Stimulated activated effector memory CD8-positive, alpha-beta T cell treated with anti-CD3 and anti-CD28 coated beads, Interleukin-12 subunit alpha, Interleukin-12 subunit beta, amount 100 ng/mL, for 72 hours (primary cell): ENCODE measurements at regions not wholly inside any gene's neighbourhood (a gene's known extent, or its start where the extent isn't known, plus 50 kb on each side); places are given as distances from the start of the nearest gene placed in this dataset.

Source experiments
- ATAC-seq: fragments of 150-1000 bp; cut with Tn5 transposase; 2 replicates; pipeline ENCODE4 v1.10.0; 2021
- DNase-seq, 2 donors: peaks; one replicate each; pipeline ENCODE4 v3.0.0; 2021 to 2022; ENCODE audit warnings: low spot score in 2 of 2
- H3K27ac Mint-ChIP-seq: one replicate; pipeline ENCODE4 v1.8.0; 2022; ENCODE audit warnings: mild to moderate bottlenecking, mixed read lengths
- H3K36me3 Mint-ChIP-seq: one replicate; pipeline ENCODE4 v1.8.0; 2022; ENCODE audit warnings: mild to moderate bottlenecking, mixed read lengths
- H3K4me1 Mint-ChIP-seq: one replicate; pipeline ENCODE4 v1.8.0; 2022; ENCODE audit warnings: mixed read lengths
- H3K4me3 Mint-ChIP-seq: one replicate; pipeline ENCODE4 v1.8.0; 2022; ENCODE audit warnings: mild to moderate bottlenecking, mixed read lengths
- H3K9me3 Mint-ChIP-seq: one replicate; pipeline ENCODE4 v1.8.0; 2022; ENCODE audit warnings: mixed read lengths

GRCh38 chr7:131919920-131920709, 363.7 kb upstream of the PODXL start:
- Mint-ChIP-seq H3K4me1 (no peaks in the 10 kb centered on the region), H3K9me3 (no peaks in the 10 kb centered on the region), H3K4me3 (no peak overlapping the region), H3K36me3 (no peaks in the 10 kb centered on the region), H3K27ac (no peak overlapping the region)
- ATAC-seq, result no peak
- no peak for DNase-seq

GRCh38 chr7:131911112-131911511, 354.7 kb upstream of the PODXL start:
- DNase-seq (no peak), ATAC-seq (no peak)
- H3K4me1 Mint-ChIP-seq, result no peaks in the 10 kb centered on the region
- H3K27ac Mint-ChIP-seq, result no peak overlapping the region
- H3K9me3 Mint-ChIP-seq, result peaks cover 4% of the 10 kb centered on the region
- no peaks in the 10 kb centered on the region for H3K36me3 Mint-ChIP-seq
- no peak overlapping the region for H3K4me3 Mint-ChIP-seq

GRCh38 chr7:131909151-131909768, 352.8 kb upstream of the PODXL start:
- H3K4me3 Mint-ChIP-seq, result no peak overlapping the region
- peaks cover 4% of the 10 kb centered on the region for H3K9me3 Mint-ChIP-seq
- no peaks in the 10 kb centered on the region for H3K4me1 Mint-ChIP-seq
- ATAC-seq (no peak), DNase-seq (no peak)
- H3K27ac Mint-ChIP-seq, result no peak overlapping the region
- H3K36me3 Mint-ChIP-seq, result no peaks in the 10 kb centered on the region

GRCh38 chr7:131908714-131909113, 352.3 kb upstream of the PODXL start:
- no peaks in the 10 kb centered on the region for H3K36me3 Mint-ChIP-seq
- ATAC-seq, result no peak
- no peaks in the 10 kb centered on the region for H3K4me1 Mint-ChIP-seq
- no peak overlapping the region for H3K27ac Mint-ChIP-seq
- no peak for DNase-seq
- peaks cover 7% of the 10 kb centered on the region for H3K9me3 Mint-ChIP-seq
- no peak overlapping the region for H3K4me3 Mint-ChIP-seq

GRCh38 chr7:131905471-131905973, 349.1 kb upstream of the PODXL start:
- DNase-seq (no peak), ATAC-seq (no peak)
- Mint-ChIP-seq H3K4me3 (no peak overlapping the region), H3K36me3 (no peaks in the 10 kb centered on the region), H3K27ac (no peak overlapping the region), H3K9me3 (peaks cover 7% of the 10 kb centered on the region), H3K4me1 (no peaks in the 10 kb centered on the region)

- H3K4me3 Mint-ChIP-seq, result no peak overlapping the region
- peaks cover 5% of the 10 kb centered on the region for H3K9me3 Mint-ChIP-seq
- ATAC-seq (no peak), DNase-seq (no peak)
- no peaks in the 10 kb centered on the region for H3K36me3 Mint-ChIP-seq
- H3K27ac Mint-ChIP-seq, result no peak overlapping the region
- H3K4me1 Mint-ChIP-seq, result no peaks in the 10 kb centered on the region
These were observed 348.4 kb upstream of the PODXL start for GRCh38 chr7:131904760-131905327.

- no peak for ATAC-seq
- H3K27ac Mint-ChIP-seq, result no peak overlapping the region
- H3K36me3 Mint-ChIP-seq, result no peaks in the 10 kb centered on the region
- H3K9me3 Mint-ChIP-seq, result peaks cover 5% of the 10 kb centered on the region
- no peak for DNase-seq
- H3K4me1 Mint-ChIP-seq, result no peaks in the 10 kb centered on the region
- no peak overlapping the region for H3K4me3 Mint-ChIP-seq
These were observed 346.9 kb upstream of the PODXL start for GRCh38 chr7:131903315-131903714.

- H3K36me3 Mint-ChIP-seq, result no peaks in the 10 kb centered on the region
- H3K4me1 Mint-ChIP-seq, result no peaks in the 10 kb centered on the region
- H3K9me3 Mint-ChIP-seq, result peaks cover 3% of the 10 kb centered on the region
- ATAC-seq, result no peak
- no peak overlapping the region for H3K27ac Mint-ChIP-seq
- DNase-seq, result no peak
- H3K4me3 Mint-ChIP-seq, result no peak overlapping the region
These were observed 344.4 kb upstream of the PODXL start for GRCh38 chr7:131900785-131901287.

- ATAC-seq (no peak), DNase-seq (no peak)
- Mint-ChIP-seq H3K27ac (no peak overlapping the region), H3K4me1 (no peaks in the 10 kb centered on the region), H3K4me3 (no peak overlapping the region), H3K9me3 (peaks cover 3% of the 10 kb centered on the region), H3K36me3 (no peaks in the 10 kb centered on the region)
These were observed 343.0 kb upstream of the PODXL start for GRCh38 chr7:131899271-131900030.

- ATAC-seq (peak; percentile 53), DNase-seq (no peak)
- Mint-ChIP-seq H3K4me3 (no peak overlapping the region), H3K4me1 (no peaks in the 10 kb centered on the region), H3K27ac (no peak overlapping the region), H3K9me3 (no peaks in the 10 kb centered on the region), H3K36me3 (no peaks in the 10 kb centered on the region)
These were observed 342.0 kb upstream of the PODXL start for GRCh38 chr7:131898418-131898817.

- H3K27ac Mint-ChIP-seq, result no peak overlapping the region
- H3K36me3 Mint-ChIP-seq, result no peaks in the 10 kb centered on the region
- no peaks in the 10 kb centered on the region for H3K9me3 Mint-ChIP-seq
- no peak overlapping the region for H3K4me3 Mint-ChIP-seq
- ATAC-seq (no peak), DNase-seq (no peak)
- no peaks in the 10 kb centered on the region for H3K4me1 Mint-ChIP-seq
These were observed 341.4 kb upstream of the PODXL start for GRCh38 chr7:131897790-131898165.

- ATAC-seq (no peak), DNase-seq (no peak)
- no peaks in the 10 kb centered on the region for H3K36me3 Mint-ChIP-seq
- H3K4me3 Mint-ChIP-seq, result no peak overlapping the region
- no peak overlapping the region for H3K27ac Mint-ChIP-seq
- H3K9me3 Mint-ChIP-seq, result no peaks in the 10 kb centered on the region
- no peaks in the 10 kb centered on the region for H3K4me1 Mint-ChIP-seq
These were observed 340.8 kb upstream of the PODXL start for GRCh38 chr7:131897016-131897789.

- Mint-ChIP-seq H3K36me3 (no peaks in the 10 kb centered on the region), H3K27ac (no peak overlapping the region), H3K9me3 (no peaks in the 10 kb centered on the region), H3K4me1 (no peaks in the 10 kb centered on the region), H3K4me3 (no peak overlapping the region)
- ATAC-seq, result no peak
- no peak for DNase-seq
These were observed 339.9 kb upstream of the PODXL start for GRCh38 chr7:131896165-131896863.

GRCh38 chr7:131895541-131896164, 339.2 kb upstream of the PODXL start:
- Mint-ChIP-seq H3K36me3 (no peaks in the 10 kb centered on the region), H3K27ac (no peak overlapping the region), H3K9me3 (no peaks in the 10 kb centered on the region), H3K4me1 (no peaks in the 10 kb centered on the region), H3K4me3 (no peak overlapping the region)
- DNase-seq (no peak), ATAC-seq (peak; percentile 22)
